HEK293 (cell line): ENCODE measurements at regions not wholly inside any gene's neighbourhood (a gene's known extent, or its start where the extent isn't known, plus 50 kb on each side); places are given as distances from the start of the nearest gene placed in this dataset.

Experiments used
- CTCF ChIA-PET: fragments of 350-600 bp; formaldehyde crosslinking; extraction: SDS; loops from one replicate; lab custom pipeline; 2021; ENCODE audit warnings: antibody characterized with exemption; lab: Yijun Ruan, JAX
- POLR2A ChIA-PET: fragments of 300-600 bp; formaldehyde crosslinking; extraction: SDS; loops from one replicate; lab custom pipeline; 2020; ENCODE audit warnings: antibody characterized with exemption, inconsistent platforms; lab: Yijun Ruan, JAX
- H3K27ac ChIP-seq: fragments of 200-500 bp; sonication (Bioruptor generic); 2 replicates; pipeline ENCODE4 v1.5.1; 2014; ENCODE audit warnings: low read depth, low read length, control low read depth, inconsistent platforms; ENCODE audit errors: extremely low read depth
- H3K36me3 ChIP-seq, 2 experiments: fragments of 200-500 bp in 1 of 2; sonication (Bioruptor generic) in 1 of 2; 1 replicate in 1 of 2; 2 replicates in 1 of 2; pipeline ENCODE4 v1.5.1; 2014 to 2017; ENCODE audit warnings: inconsistent platforms in 2 of 2, low read length in 2 of 2; ENCODE audit not compliant: control insufficient read depth in 2 of 2, insufficient read depth in 1 of 2
- H3K4me1 ChIP-seq: fragments of 200-500 bp; sonication (Bioruptor generic); 2 replicates; pipeline ENCODE4 v1.5.1; 2014; ENCODE audit warnings: mild to moderate bottlenecking, low read length, inconsistent platforms; ENCODE audit not compliant: control insufficient read depth, insufficient read depth
- H3K4me3 ChIP-seq: 2 replicates; pipeline ENCODE4 v1.5.1; 2011; ENCODE audit warnings: low read depth, mild to moderate bottlenecking, control low read depth, low read length, moderate library complexity
- H3K9me3 ChIP-seq: fragments of 200-500 bp; sonication (Bioruptor generic); 2 replicates; pipeline ENCODE4 v1.5.1; 2014; ENCODE audit warnings: low read depth, low read length, inconsistent platforms; ENCODE audit not compliant: control insufficient read depth, insufficient read depth
- CTCF ChIP-seq: fragments of 450-650 bp; formaldehyde crosslinking; IDR thresholded peaks from 2 replicates; pipeline ENCODE4 v1.5.1; 2016; ENCODE audit warnings: missing biosample characterization, missing genetic modification characterization
- GLI2 ChIP-seq: fragments of 450-650 bp; formaldehyde crosslinking; IDR thresholded peaks from 2 replicates; pipeline ENCODE4; 2017; ENCODE audit warnings: missing biosample characterization, missing genetic modification characterization, low read depth, borderline replicate concordance
- PATZ1 ChIP-seq: fragments of 450-650 bp; formaldehyde crosslinking; IDR thresholded peaks from 2 replicates; pipeline ENCODE4 v1.5.1; 2016; ENCODE audit warnings: missing biosample characterization, missing genetic modification characterization
- SALL2 ChIP-seq: fragments of 450-650 bp; formaldehyde crosslinking; IDR thresholded peaks from 2 replicates; pipeline ENCODE4 v1.5.0; 2017; ENCODE audit warnings: missing biosample characterization, mild to moderate bottlenecking, missing genetic modification characterization, borderline replicate concordance
- TCF7L2 ChIP-seq: IDR thresholded peaks from 2 replicates; pipeline ENCODE4 v1.6.1; 2011; ENCODE audit warnings: low read depth, mild to moderate bottlenecking, inconsistent platforms, low read length, moderate library complexity, borderline replicate concordance
- ZBTB1 ChIP-seq: fragments of 450-650 bp; formaldehyde crosslinking; IDR thresholded peaks from 2 replicates; pipeline ENCODE4 v1.5.1; 2016; ENCODE audit warnings: missing biosample characterization, missing genetic modification characterization
- ZBTB20 ChIP-seq: fragments of 450-650 bp; formaldehyde crosslinking; IDR thresholded peaks from 2 replicates; pipeline ENCODE4 v1.5.1; 2016; ENCODE audit warnings: missing biosample characterization, missing genetic modification characterization
- ZFHX2 ChIP-seq: fragments of 450-650 bp; formaldehyde crosslinking; conservative IDR thresholded peaks from 2 replicates; pipeline ENCODE4 v1.5.1; 2016; ENCODE audit warnings: missing biosample characterization, missing genetic modification characterization
- ZFP69B ChIP-seq: fragments of 450-650 bp; formaldehyde crosslinking; IDR thresholded peaks from 2 replicates; pipeline ENCODE4 v1.5.1; 2016; ENCODE audit warnings: missing biosample characterization, missing genetic modification characterization
- ZNF10 ChIP-seq: fragments of 450-650 bp; formaldehyde crosslinking; IDR thresholded peaks from 2 replicates; pipeline ENCODE4 v1.5.1; 2017; ENCODE audit warnings: missing biosample characterization, missing genetic modification characterization
- ZNF138 ChIP-seq: fragments of 450-650 bp; formaldehyde crosslinking; IDR thresholded peaks from 2 replicates; pipeline ENCODE4 v1.5.1; 2016; ENCODE audit warnings: missing biosample characterization, missing genetic modification characterization, borderline replicate concordance
- ZNF146 ChIP-seq: fragments of 450-650 bp; formaldehyde crosslinking; IDR thresholded peaks from 2 replicates; pipeline ENCODE4 v1.5.1; 2016; ENCODE audit warnings: missing biosample characterization, missing genetic modification characterization
- ZNF19 ChIP-seq: fragments of 450-650 bp; formaldehyde crosslinking; IDR thresholded peaks from 2 replicates; pipeline ENCODE4; 2016; ENCODE audit warnings: missing biosample characterization, missing genetic modification characterization, low read depth
- ZNF239 ChIP-seq: fragments of 450-650 bp; formaldehyde crosslinking; IDR thresholded peaks from 2 replicates; pipeline ENCODE4 v1.5.1; 2016; ENCODE audit warnings: missing biosample characterization, missing genetic modification characterization
- ZNF302 ChIP-seq: fragments of 450-650 bp; formaldehyde crosslinking; IDR thresholded peaks from 2 replicates; pipeline ENCODE4 v1.5.1; 2016; ENCODE audit warnings: missing biosample characterization, missing genetic modification characterization, low read depth
- ZNF398 ChIP-seq: fragments of 450-650 bp; formaldehyde crosslinking; IDR thresholded peaks from 2 replicates; pipeline ENCODE4 v1.5.1; 2017; ENCODE audit warnings: missing biosample characterization, missing genetic modification characterization
- ZNF423 ChIP-seq: fragments of 450-650 bp; formaldehyde crosslinking; IDR thresholded peaks from 2 replicates; pipeline ENCODE4 v1.5.1; 2016; ENCODE audit warnings: missing biosample characterization, missing genetic modification characterization
- ZNF473 ChIP-seq: fragments of 450-650 bp; formaldehyde crosslinking; IDR thresholded peaks from 2 replicates; pipeline ENCODE4 v1.5.1; 2017; ENCODE audit warnings: missing biosample characterization, missing genetic modification characterization
- ZNF571 ChIP-seq: fragments of 450-650 bp; formaldehyde crosslinking; IDR thresholded peaks from 2 replicates; pipeline ENCODE4 v1.5.0; 2017; ENCODE audit warnings: missing biosample characterization, missing genetic modification characterization
- ZNF626 ChIP-seq: fragments of 450-650 bp; sonication (Bioruptor Pico); formaldehyde crosslinking; IDR thresholded peaks from 2 replicates; pipeline ENCODE4 v1.5.1; 2018; ENCODE audit warnings: missing biosample characterization, missing genetic modification characterization, inconsistent platforms
- ZNF639 ChIP-seq: fragments of 450-650 bp; formaldehyde crosslinking; IDR thresholded peaks from 2 replicates; pipeline ENCODE4 v1.5.1; 2016; ENCODE audit warnings: missing biosample characterization, missing genetic modification characterization
- ZNF664 ChIP-seq: fragments of 450-650 bp; formaldehyde crosslinking; IDR thresholded peaks from 2 replicates; pipeline ENCODE4 v1.5.1; 2016; ENCODE audit warnings: missing biosample characterization, missing genetic modification characterization
- ZNF76 ChIP-seq: fragments of 450-650 bp; formaldehyde crosslinking; IDR thresholded peaks from 2 replicates; pipeline ENCODE4; 2016; ENCODE audit warnings: low read depth, missing biosample characterization, missing genetic modification characterization, borderline replicate concordance
- ZSCAN23 ChIP-seq: fragments of 450-650 bp; formaldehyde crosslinking; IDR thresholded peaks from 2 replicates; pipeline ENCODE4 v1.5.1; 2016; ENCODE audit warnings: missing biosample characterization, missing genetic modification characterization
- TF ChIP-seq, protein P1 (sequence below): fragments of 450-650 bp; formaldehyde crosslinking; IDR thresholded peaks from 2 replicates; pipeline ENCODE4 v1.5.1; 2016; ENCODE audit warnings: missing biosample characterization, missing genetic modification characterization

DNA sequence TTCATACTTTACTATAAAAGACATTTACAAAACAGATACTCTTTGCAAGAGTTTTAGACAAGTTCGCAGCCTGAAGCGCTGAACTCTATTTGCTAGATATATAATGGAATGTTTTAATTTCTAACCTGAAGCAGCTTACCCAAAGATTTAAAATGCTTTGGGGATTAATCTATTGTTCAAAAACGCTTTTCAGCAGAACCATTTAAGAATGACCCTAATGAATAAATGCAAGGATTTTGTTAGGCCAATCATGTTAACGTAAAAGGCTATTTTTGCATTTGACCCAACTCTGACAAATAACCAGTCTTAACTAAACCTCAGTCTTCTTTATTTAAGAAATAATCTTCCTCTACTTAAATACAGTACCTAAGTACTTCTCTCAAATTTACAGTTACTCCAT, 406.7 kb upstream of the POT1 start (continued):
- no peak for TF ChIP-seq ZFHX2 (tag by site-specific recombination)
- no peak for TF ChIP-seq ZNF239 (tag by site-specific recombination)
- TF ChIP-seq ZBTB20 (tag by site-specific recombination): no peak
- TF ChIP-seq ZNF76 (tag by site-specific recombination): no peak
- no peak for TF ChIP-seq ZSCAN23 (tag by site-specific recombination)

DNA sequence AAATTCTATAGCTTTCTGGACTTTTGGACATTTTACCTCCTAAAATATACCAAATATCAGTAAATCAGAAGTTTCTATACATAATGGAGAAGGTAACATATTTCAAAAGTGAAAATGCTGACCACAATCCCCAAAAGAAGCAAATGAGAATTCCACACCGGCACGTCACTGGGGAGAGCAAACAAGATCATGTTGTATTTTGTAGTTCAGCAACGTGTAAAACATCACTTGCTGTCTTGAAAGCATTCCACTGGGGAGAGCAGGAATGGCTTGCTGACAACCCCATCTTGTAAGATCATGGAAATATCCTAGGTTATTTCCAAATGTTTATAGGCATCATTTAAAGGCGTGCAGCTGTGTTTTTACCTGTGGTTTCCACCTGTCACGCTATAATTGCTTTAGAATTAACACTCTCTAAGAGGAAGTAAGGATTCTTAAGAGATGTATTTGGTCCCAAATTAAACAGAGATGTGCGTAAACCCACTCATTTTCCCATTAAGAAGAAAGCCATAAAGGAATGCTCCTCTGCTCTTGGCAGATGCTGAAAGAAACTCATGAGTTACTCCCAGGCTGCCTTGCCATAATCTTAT, 397.1 kb upstream of the POT1 start:
- TF ChIP-seq TCF7L2: no peak
- no peak for TF ChIP-seq PATZ1 (tag by site-specific recombination)
- TF ChIP-seq ZNF423 (tag by site-specific recombination): no peak
- no peak for TF ChIP-seq ZNF664 (tag by site-specific recombination)
- TF ChIP-seq ZNF398 (tag by site-specific recombination): no peak
- no peak for TF ChIP-seq ZNF10 (tag by site-specific recombination)
- no peak for TF ChIP-seq ZNF138 (tag by site-specific recombination)
- TF ChIP-seq ZNF571 (tag by site-specific recombination): no peak
- TF ChIP-seq ZFP69B (tag by site-specific recombination): no peak
- TF ChIP-seq, all 188 proteins: peak for 0
- no peak overlapping the region for H3K27ac ChIP-seq
- no peaks in the 10 kb centered on the region for H3K9me3 ChIP-seq
- ChIA-PET POLR2A (no interaction called here), CTCF (no interaction called here)
- H3K4me1 ChIP-seq: no peaks in the 10 kb centered on the region
- H3K36me3 ChIP-seq: no peaks in the 10 kb centered on the region
- H3K4me3 ChIP-seq: no peak overlapping the region

- POLR2A ChIA-PET: no interaction called here
- CTCF ChIA-PET: interaction anchor here (0.6 kb wide), 1 partner anchor 247 kb away, joined by 3 read pairs; no protein-coding TSS in a partner anchor
- H3K4me1 ChIP-seq: no peaks in the 10 kb centered on the region
- TF ChIP-seq ZNF473: no peak
- TF ChIP-seq ZNF626 (tag by site-specific recombination): no peak
- TF ChIP-seq ZNF19 (tag by site-specific recombination): no peak
- TF ChIP-seq CTCF: no peak
- TF ChIP-seq, protein P1, sequence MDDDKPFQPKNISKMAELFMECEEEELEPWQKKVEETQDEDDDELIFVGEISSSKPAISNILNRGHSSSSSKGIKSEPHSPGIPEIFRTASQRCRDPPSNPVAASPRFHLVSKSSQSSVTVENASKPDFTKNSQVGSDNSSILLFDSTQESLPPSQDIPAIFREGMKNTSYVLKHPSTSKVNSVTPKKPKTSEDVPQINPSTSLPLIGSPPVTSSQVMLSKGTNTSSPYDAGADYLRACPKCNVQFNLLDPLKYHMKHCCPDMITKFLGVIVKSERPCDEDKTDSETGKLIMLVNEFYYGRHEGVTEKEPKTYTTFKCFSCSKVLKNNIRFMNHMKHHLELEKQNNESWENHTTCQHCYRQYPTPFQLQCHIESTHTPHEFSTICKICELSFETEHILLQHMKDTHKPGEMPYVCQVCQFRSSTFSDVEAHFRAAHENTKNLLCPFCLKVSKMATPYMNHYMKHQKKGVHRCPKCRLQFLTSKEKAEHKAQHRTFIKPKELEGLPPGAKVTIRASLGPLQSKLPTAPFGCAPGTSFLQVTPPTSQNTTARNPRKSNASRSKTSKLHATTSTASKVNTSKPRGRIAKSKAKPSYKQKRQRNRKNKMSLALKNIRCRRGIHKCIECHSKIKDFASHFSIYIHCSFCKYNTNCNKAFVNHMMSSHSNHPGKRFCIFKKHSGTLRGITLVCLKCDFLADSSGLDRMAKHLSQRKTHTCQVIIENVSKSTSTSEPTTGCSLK: no peak
- TF ChIP-seq ZNF302: no peak
- no peak for TF ChIP-seq ZBTB1 (tag by site-specific recombination)
- TF ChIP-seq ZNF146 (tag by site-specific recombination): no peak
- TF ChIP-seq ZNF138 (tag by site-specific recombination): no peak
- no peak for TF ChIP-seq SALL2 (tag by site-specific recombination)
- TF ChIP-seq GLI2 (tag by site-specific recombination): no peak
- TF ChIP-seq ZNF639 (tag by site-specific recombination): no peak
These were observed 386.8 kb upstream of the POT1 start for GRCh38 chr7:125316466-125316865.

More at GRCh38 chr7:125316466-125316865, 386.8 kb upstream of the POT1 start:
- H3K36me3 ChIP-seq: no peaks in the 10 kb centered on the region
- no peak overlapping the region for H3K4me3 ChIP-seq
- H3K9me3 ChIP-seq: no peaks in the 10 kb centered on the region
- H3K27ac ChIP-seq: no peak overlapping the region
